ENCODE measurements at regions not wholly inside any gene's neighbourhood (a gene's known extent, or its start where the extent isn't known, plus 50 kb on each side); places are given as distances from the start of the nearest gene placed in this dataset.

DNA sequence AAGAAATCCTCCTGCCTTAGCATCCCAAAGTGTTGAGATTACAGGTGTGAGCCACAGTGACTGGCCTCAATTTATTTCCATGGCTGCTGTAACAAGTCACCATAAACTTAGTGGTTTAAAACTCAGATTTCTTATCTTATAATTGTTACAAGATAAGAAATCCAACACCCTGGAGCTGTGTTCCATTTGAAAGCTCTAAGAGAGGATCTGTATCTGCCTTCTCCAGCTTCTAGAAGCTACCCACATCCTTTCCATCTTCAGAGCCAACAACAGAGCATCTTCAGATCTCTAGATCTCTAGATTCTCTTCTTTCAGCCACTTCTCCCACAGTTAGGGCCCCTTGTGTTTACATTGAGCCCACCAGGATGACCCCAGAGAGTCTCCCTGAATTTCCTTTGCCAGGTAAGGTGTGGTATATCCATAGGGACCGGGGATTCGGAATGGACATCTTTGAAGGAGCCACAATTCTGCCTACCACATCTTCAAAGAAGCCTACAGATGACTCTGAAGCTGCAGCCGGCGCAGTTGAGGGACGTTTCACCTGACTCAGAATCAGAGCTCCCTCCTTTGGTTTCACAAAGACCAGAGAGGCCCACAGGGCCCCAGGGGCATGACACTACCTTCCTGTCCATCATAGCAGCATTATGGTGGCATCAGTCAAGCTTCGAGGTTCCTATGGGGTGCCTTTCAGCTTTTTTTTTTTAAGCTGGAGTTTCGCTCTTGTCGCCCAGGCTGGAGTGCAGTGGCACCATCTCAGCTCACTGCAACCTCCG is 87.0 kb upstream of the IGF1R start:
- DNase-seq (ENCODE audit: low read depth), result no peak
- TF ChIP-seq, protein P1, sequence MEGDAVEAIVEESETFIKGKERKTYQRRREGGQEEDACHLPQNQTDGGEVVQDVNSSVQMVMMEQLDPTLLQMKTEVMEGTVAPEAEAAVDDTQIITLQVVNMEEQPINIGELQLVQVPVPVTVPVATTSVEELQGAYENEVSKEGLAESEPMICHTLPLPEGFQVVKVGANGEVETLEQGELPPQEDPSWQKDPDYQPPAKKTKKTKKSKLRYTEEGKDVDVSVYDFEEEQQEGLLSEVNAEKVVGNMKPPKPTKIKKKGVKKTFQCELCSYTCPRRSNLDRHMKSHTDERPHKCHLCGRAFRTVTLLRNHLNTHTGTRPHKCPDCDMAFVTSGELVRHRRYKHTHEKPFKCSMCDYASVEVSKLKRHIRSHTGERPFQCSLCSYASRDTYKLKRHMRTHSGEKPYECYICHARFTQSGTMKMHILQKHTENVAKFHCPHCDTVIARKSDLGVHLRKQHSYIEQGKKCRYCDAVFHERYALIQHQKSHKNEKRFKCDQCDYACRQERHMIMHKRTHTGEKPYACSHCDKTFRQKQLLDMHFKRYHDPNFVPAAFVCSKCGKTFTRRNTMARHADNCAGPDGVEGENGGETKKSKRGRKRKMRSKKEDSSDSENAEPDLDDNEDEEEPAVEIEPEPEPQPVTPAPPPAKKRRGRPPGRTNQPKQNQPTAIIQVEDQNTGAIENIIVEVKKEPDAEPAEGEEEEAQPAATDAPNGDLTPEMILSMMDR (IDR thresholded peaks at IDR 0.05; ENCODE audit: low read depth, low read length), result no peak
- TF ChIP-seq, protein P2, sequence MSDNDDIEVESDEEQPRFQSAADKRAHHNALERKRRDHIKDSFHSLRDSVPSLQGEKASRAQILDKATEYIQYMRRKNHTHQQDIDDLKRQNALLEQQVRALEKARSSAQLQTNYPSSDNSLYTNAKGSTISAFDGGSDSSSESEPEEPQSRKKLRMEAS (IDR thresholded peaks at IDR 0.05; ENCODE audit: low read depth, low read length), result no peak
- TF ChIP-seq POLR2A (IDR thresholded peaks at IDR 0.05; ENCODE audit: extremely low read depth, insufficient read length) (no peak), MYC (IDR thresholded peaks at IDR 0.05; ENCODE audit: low read depth, low read length) (no peak)
- H3K4me3 ChIP-seq (ENCODE audit: low read depth, low read length), result no peak overlapping the region

DNA sequence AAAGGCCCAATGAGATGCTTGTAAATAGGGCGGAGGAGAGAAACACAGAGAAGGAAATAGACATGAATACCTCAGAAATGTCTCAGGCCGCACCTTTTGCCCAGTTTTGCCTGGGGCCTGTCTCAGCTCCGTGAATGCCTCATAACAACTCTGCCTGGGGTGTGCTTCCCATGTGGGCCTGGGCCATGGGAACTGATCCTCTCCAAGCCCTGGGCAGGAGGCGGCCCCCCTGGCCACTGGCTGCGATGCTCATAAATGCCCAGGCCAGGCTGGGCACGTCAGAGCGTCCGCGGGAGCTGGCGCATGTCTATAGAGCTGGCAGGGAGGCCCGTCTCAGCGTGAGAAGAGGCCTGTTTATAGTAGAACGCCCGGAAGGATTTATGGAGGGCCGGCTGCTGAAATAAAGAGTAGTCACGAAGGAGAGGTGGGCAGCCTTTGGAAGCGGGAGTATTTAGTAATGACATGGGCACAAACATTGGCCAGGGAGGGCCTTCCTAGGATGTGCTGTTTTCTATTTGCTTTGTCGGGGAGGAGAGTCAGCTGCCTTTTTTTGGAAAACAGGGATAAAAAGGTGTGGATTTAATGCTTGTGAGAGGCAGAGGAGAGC is 85.9 kb upstream of the IGF1R start:
- no peak for TF ChIP-seq POLR2A (IDR thresholded peaks at IDR 0.05; ENCODE audit: extremely low read depth, insufficient read length)
- no peak for TF ChIP-seq MYC (IDR thresholded peaks at IDR 0.05; ENCODE audit: low read depth, low read length)
- TF ChIP-seq, protein P2 (IDR thresholded peaks at IDR 0.05; ENCODE audit: low read depth, low read length), result no peak
- TF ChIP-seq, protein P1 (IDR thresholded peaks at IDR 0.05; ENCODE audit: low read depth, low read length), result no peak
- no peak for DNase-seq (ENCODE audit: low read depth)
- no peak overlapping the region for H3K4me3 ChIP-seq (ENCODE audit: low read depth, low read length)

DNA sequence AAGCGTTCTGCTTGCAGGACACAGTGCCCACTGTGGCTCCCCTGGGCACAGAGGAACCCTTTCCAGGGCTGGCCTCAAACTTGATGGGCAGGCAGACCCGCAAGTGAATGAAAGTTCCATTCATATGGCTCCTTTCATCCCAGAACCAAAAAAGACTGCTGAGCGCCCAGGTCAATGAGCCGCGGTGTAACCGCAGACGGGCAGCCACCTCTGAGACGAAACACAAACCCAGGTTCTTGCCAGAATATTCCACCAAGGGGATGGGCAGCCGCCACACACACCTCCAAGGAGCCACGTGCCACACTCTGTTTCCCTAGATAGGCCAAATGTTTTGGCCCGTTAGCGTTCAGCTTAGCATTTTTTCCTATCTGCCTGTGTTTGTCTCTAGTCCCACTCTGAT is 82.8 kb upstream of the IGF1R start:
- no peak for DNase-seq (ENCODE audit: low read depth)
- H3K4me3 ChIP-seq (ENCODE audit: low read depth, low read length), result no peak overlapping the region
- TF ChIP-seq POLR2A (IDR thresholded peaks at IDR 0.05; ENCODE audit: extremely low read depth, insufficient read length) (no peak), MYC (IDR thresholded peaks at IDR 0.05; ENCODE audit: low read depth, low read length) (no peak)
- TF ChIP-seq, protein P1 (IDR thresholded peaks at IDR 0.05; ENCODE audit: low read depth, low read length), result no peak
- TF ChIP-seq, protein P2 (IDR thresholded peaks at IDR 0.05; ENCODE audit: low read depth, low read length), result no peak

DNA sequence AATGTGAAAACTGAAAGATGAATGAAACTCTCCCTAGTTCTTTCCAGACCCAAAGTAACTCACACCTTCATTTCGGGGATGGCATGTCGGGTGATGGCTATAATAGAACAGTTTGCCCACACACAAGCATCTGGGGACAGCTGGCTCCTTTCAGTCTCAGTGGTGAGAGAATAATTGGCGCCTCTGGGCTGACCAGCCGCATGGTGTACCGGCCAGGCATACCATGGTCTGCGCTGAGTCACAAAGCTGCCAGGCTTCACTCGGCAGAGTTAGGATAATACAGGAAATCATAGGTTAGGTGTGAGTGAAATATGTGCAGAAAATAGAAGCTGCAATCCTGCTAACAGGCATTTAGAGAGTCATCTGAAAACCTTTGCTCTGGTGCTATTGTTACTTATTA is 80.4 kb upstream of the IGF1R start:
- TF ChIP-seq, protein P2 (IDR thresholded peaks at IDR 0.05; ENCODE audit: low read depth, low read length), result no peak
- TF ChIP-seq, protein P1 (IDR thresholded peaks at IDR 0.05; ENCODE audit: low read depth, low read length), result no peak
- H3K4me3 ChIP-seq (ENCODE audit: low read depth, low read length), result no peak overlapping the region
- no peak for DNase-seq (ENCODE audit: low read depth)

DNA sequence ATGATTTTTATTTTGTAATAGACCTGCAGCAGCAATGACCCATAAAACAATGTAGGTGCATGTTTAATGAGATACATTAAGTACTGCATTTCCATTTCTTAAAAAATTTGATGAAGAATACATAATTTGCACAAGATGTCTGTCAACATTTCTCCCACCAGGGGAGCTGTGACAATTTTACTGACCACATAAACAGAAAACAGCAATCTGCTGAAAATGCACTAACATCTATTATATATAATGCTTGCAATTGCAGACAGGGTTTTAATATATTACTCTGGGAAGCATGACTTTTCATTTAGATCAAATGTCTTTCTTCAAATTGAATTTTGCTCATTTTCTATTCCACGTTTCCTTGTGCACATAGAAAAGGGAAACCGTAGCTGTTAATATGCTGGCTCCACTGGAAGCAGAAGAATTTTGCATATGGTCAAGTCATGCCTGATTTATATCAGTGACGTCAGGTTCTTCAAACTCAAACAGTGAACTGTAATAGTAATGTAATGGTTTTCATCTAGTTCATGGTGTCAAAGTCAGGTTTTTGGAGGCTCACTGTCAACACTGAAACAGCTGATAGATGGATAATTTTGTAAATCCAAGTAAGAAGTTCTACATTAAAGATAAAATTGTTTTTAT is 79.8 kb upstream of the IGF1R start:
- TF ChIP-seq, protein P1 (IDR thresholded peaks at IDR 0.05; ENCODE audit: low read depth, low read length), result no peak
- TF ChIP-seq, protein P2 (IDR thresholded peaks at IDR 0.05; ENCODE audit: low read depth, low read length), result no peak
- TF ChIP-seq MYC (IDR thresholded peaks at IDR 0.05; ENCODE audit: low read depth, low read length) (no peak), POLR2A (IDR thresholded peaks at IDR 0.05; ENCODE audit: extremely low read depth, insufficient read length) (no peak)
- no peak overlapping the region for H3K4me3 ChIP-seq (ENCODE audit: low read depth, low read length)
- DNase-seq (ENCODE audit: low read depth), result no peak

Measured in NB4 (cell line).